ENCODE measurements at regions not wholly inside any gene's neighbourhood (a gene's known extent, or its start where the extent isn't known, plus 50 kb on each side); places are given as distances from the start of the nearest gene placed in this dataset.

- ATAC-seq (no peak), DNase-seq (ENCODE audit: missing footprints) (no peak)
- intact Hi-C loops (cut with DNase I), result no loop called here
Observed at GRCh38 chr6:153927867-153928266, 111.2 kb upstream of the OPRM1 start.

GRCh38 chr6:153898360-153899059, 140.5 kb upstream of the OPRM1 start:
- ATAC-seq (no peak), DNase-seq (ENCODE audit: missing footprints) (no peak)
- intact Hi-C loops (cut with DNase I), result no loop called here

- intact Hi-C loops (cut with DNase I), result no loop called here
- ATAC-seq (no peak), DNase-seq (ENCODE audit: missing footprints) (no peak)
Observed at GRCh38 chr6:153882411-153882810, 156.6 kb upstream of the OPRM1 start.

- no peak for ATAC-seq
- intact Hi-C loops (cut with DNase I), result no loop called here
- DNase-seq (ENCODE audit: missing footprints), result no peak
Observed at GRCh38 chr6:153873541-153873940, 165.5 kb upstream of the OPRM1 start.

- intact Hi-C loops (cut with DNase I), result no loop called here
- ATAC-seq, result no peak
- DNase-seq (ENCODE audit: missing footprints), result no peak
Observed at GRCh38 chr6:153872946-153873345, 166.1 kb upstream of the OPRM1 start.

- intact Hi-C loops (cut with DNase I), result no loop called here
- no peak for ATAC-seq
- DNase-seq (ENCODE audit: missing footprints), result no peak
Observed at GRCh38 chr6:153862927-153863326, 176.1 kb upstream of the OPRM1 start.

GRCh38 chr6:153862139-153862538, 176.9 kb upstream of the OPRM1 start:
- intact Hi-C loops (cut with DNase I), result no loop called here

GRCh38 chr6:153858529-153858928, 180.5 kb upstream of the OPRM1 start:
- intact Hi-C loops (cut with DNase I), result no loop called here
- ATAC-seq, result no peak
- DNase-seq (ENCODE audit: missing footprints), result no peak

More at GRCh38 chr6:153862139-153862538, 176.9 kb upstream of the OPRM1 start:
- no peak for DNase-seq (ENCODE audit: missing footprints)
- no peak for ATAC-seq

- ATAC-seq (no peak), DNase-seq (ENCODE audit: missing footprints) (no peak)
- intact Hi-C loops (cut with DNase I), result no loop called here
Observed at GRCh38 chr6:153856929-153857376, 182.1 kb upstream of the OPRM1 start.

GRCh38 chr6:153852481-153852880, 186.6 kb upstream of the OPRM1 start:
- no peak for DNase-seq (ENCODE audit: missing footprints)
- ATAC-seq, result no peak
- intact Hi-C loops (cut with DNase I), result no loop called here

GRCh38 chr6:153852034-153852433, 187.0 kb upstream of the OPRM1 start:
- ATAC-seq (no peak), DNase-seq (ENCODE audit: missing footprints) (no peak)
- intact Hi-C loops (cut with DNase I), result no loop called here

GRCh38 chr6:153849072-153849779, 189.8 kb upstream of the OPRM1 start:
- ATAC-seq (no peak), DNase-seq (ENCODE audit: missing footprints) (no peak)
- intact Hi-C loops (cut with DNase I), result no loop called here

GRCh38 chr6:153843420-153843819, 195.6 kb upstream of the OPRM1 start:
- no peak for DNase-seq (ENCODE audit: missing footprints)
- intact Hi-C loops (cut with DNase I), result no loop called here
- ATAC-seq, result no peak

- ATAC-seq (no peak), DNase-seq (ENCODE audit: missing footprints) (no peak)
- intact Hi-C loops (cut with DNase I), result no loop called here
Observed at GRCh38 chr6:153842491-153842890, 196.5 kb upstream of the OPRM1 start.

- ATAC-seq, result no peak
- intact Hi-C loops (cut with DNase I), result no loop called here
- no peak for DNase-seq (ENCODE audit: missing footprints)
Observed at GRCh38 chr6:153840039-153840850, 198.8 kb upstream of the OPRM1 start.

- DNase-seq (ENCODE audit: missing footprints) (no peak), ATAC-seq (no peak)
- intact Hi-C loops (cut with DNase I), result no loop called here
Observed at GRCh38 chr6:153832543-153832942, 206.5 kb upstream of the OPRM1 start.

GRCh38 chr6:153831350-153832078, 207.5 kb upstream of the OPRM1 start:
- no peak for DNase-seq (ENCODE audit: missing footprints)
- intact Hi-C loops (cut with DNase I), result no loop called here
- no peak for ATAC-seq

- ATAC-seq (no peak), DNase-seq (ENCODE audit: missing footprints) (no peak)
- intact Hi-C loops (cut with DNase I), result no loop called here
Observed at GRCh38 chr6:153817173-153817572, 221.9 kb upstream of the OPRM1 start.

- ATAC-seq, result no peak
- intact Hi-C loops (cut with DNase I), result no loop called here
- no peak for DNase-seq (ENCODE audit: missing footprints)
Observed at GRCh38 chr6:153816366-153816765, 222.7 kb upstream of the OPRM1 start.

Data from Right ventricle myocardium inferior (tissue), 1 donor.